ENCODE measurements at regions not wholly inside any gene's neighbourhood (a gene's known extent, or its start where the extent isn't known, plus 50 kb on each side); places are given as distances from the start of the nearest gene placed in this dataset.

GRCh38 chr9:89743216-89743572 is 138.4 kb downstream of the GADD45G start:
- no peak for TF ChIP-seq CTCF (IDR thresholded peaks at IDR 0.05; ENCODE audit: low read depth, low read length)
- Histone ChIP-seq H3K27me3 (ENCODE audit: control insufficient read depth, insufficient read depth, low read length) (no peaks in the 10 kb centered on the region), H3K9me3 (ENCODE audit: control insufficient read depth, insufficient read depth, low read length) (peaks cover 26% of the 10 kb centered on the region; the same call in 1 of the 2 replicates), H3K27ac (ENCODE audit: low read depth, low read length) (no peak overlapping the region), H3K4me3 (ENCODE audit: low read depth, low read length) (no peak overlapping the region)
- POLR2A ChIA-PET, result no interaction called here
- CTCF ChIA-PET, result no interaction called here
- DNase-seq (ENCODE audit: low read depth, low spot score), result no peak

GRCh38 chr9:89743573-89744254 is 138.9 kb downstream of the GADD45G start:
- Histone ChIP-seq H3K27ac (ENCODE audit: low read depth, low read length) (no peak overlapping the region), H3K9me3 (ENCODE audit: control insufficient read depth, insufficient read depth, low read length) (peaks cover 26% of the 10 kb centered on the region; the same call in 1 of the 2 replicates), H3K27me3 (ENCODE audit: control insufficient read depth, insufficient read depth, low read length) (no peaks in the 10 kb centered on the region), H3K4me3 (ENCODE audit: low read depth, low read length) (no peak overlapping the region)
- ChIA-PET POLR2A (no interaction called here), CTCF (no interaction called here)
- TF ChIP-seq CTCF (IDR thresholded peaks at IDR 0.05; ENCODE audit: low read depth, low read length), result no peak
- DNase-seq (ENCODE audit: low read depth, low spot score), result no peak

- TF ChIP-seq CTCF (IDR thresholded peaks at IDR 0.05; ENCODE audit: low read depth, low read length), result no peak
- no peak for DNase-seq (ENCODE audit: low read depth, low spot score)
- Histone ChIP-seq H3K9me3 (ENCODE audit: control insufficient read depth, insufficient read depth, low read length) (peaks cover 29% of the 10 kb centered on the region; the same call in 1 of the 2 replicates), H3K27me3 (ENCODE audit: control insufficient read depth, insufficient read depth, low read length) (no peaks in the 10 kb centered on the region), H3K27ac (ENCODE audit: low read depth, low read length) (no peak overlapping the region), H3K4me3 (ENCODE audit: low read depth, low read length) (no peak overlapping the region)
- ChIA-PET POLR2A (no interaction called here), CTCF (no interaction called here)
These were observed 139.4 kb downstream of the GADD45G start for GRCh38 chr9:89744255-89744648.

DNA sequence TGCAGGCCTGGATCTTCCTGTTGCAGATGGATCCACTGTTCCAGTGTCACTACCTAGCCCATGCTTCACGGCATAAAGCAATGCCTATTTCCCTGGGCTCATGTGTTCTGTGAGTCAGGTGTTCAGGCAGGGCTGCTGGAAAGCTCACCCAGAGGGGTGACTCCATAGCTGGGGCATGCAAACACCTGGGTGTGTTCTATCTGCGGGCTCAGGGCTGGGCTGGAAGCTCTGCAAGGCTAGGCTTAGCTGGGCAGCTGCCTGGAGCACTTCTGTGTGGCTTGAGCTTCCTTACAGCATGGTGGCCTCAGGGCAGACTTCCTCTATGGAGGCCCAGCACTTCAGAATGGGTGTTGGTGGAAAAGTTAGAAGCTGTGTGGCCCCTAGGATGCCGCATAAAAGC is 139.9 kb downstream of the GADD45G start:
- H3K27me3 ChIP-seq (ENCODE audit: control insufficient read depth, insufficient read depth, low read length), result no peaks in the 10 kb centered on the region
- peaks cover 29% of the 10 kb centered on the region; the same call in 1 of the 2 replicates for H3K9me3 ChIP-seq (ENCODE audit: control insufficient read depth, insufficient read depth, low read length)
- CTCF ChIA-PET, result no interaction called here
- no peak for DNase-seq (ENCODE audit: low read depth, low spot score)
- POLR2A ChIA-PET, result no interaction called here
- no peak for TF ChIP-seq CTCF (IDR thresholded peaks at IDR 0.05; ENCODE audit: low read depth, low read length)
- H3K4me3 ChIP-seq (ENCODE audit: low read depth, low read length), result no peak overlapping the region
- H3K27ac ChIP-seq (ENCODE audit: low read depth, low read length), result no peak overlapping the region

- peaks cover 29% of the 10 kb centered on the region; the same call in 1 of the 2 replicates for H3K9me3 ChIP-seq (ENCODE audit: control insufficient read depth, insufficient read depth, low read length)
- no peak for TF ChIP-seq CTCF (IDR thresholded peaks at IDR 0.05; ENCODE audit: low read depth, low read length)
- ChIA-PET CTCF (no interaction called here), POLR2A (no interaction called here)
- H3K27ac ChIP-seq (ENCODE audit: low read depth, low read length), result no peak overlapping the region
- H3K27me3 ChIP-seq (ENCODE audit: control insufficient read depth, insufficient read depth, low read length), result no peaks in the 10 kb centered on the region
- DNase-seq (ENCODE audit: low read depth, low spot score), result no peak
- no peak overlapping the region for H3K4me3 ChIP-seq (ENCODE audit: low read depth, low read length)
These were observed 141.0 kb downstream of the GADD45G start for GRCh38 chr9:89745601-89746376.

Data from AG04450 (cell line).